ENCODE measurements at regions not wholly inside any gene's neighbourhood (a gene's known extent, or its start where the extent isn't known, plus 50 kb on each side); places are given as distances from the start of the nearest gene placed in this dataset.

- Histone ChIP-seq H3K9me3 (no peaks in the 10 kb centered on the region), H3K27me3 (no peaks in the 10 kb centered on the region), H3K4me3 (no peak overlapping the region), H3K4me1 (peaks cover 0 to 21% (median 17%) of the 10 kb centered on the region in 4 donors), H3K27ac (replicated peaks in 1 of 4) (no peak overlapping the region), H3K36me3 (no peaks in the 10 kb centered on the region)
- no peak for DNase-seq (ENCODE audit: extremely low spot score)
- WGBS = 79% methylated on average over 4 of the region's 4 CpGs
- TF ChIP-seq EP300 (IDR thresholded peaks at IDR 0.05) (no peak), POLR2A (IDR thresholded peaks at IDR 0.05; ENCODE audit: low read depth) (no peak), CTCF (IDR thresholded peaks at IDR 0.05) (no peak), POLR2AphosphoS5 (IDR thresholded peaks at IDR 0.05) (no peak)
- intact Hi-C loops (cut with DNase I) = no loop called here
These were observed 248.1 kb upstream of the MAP3K1 start for GRCh38 chr5:56567278-56567677.

DNA sequence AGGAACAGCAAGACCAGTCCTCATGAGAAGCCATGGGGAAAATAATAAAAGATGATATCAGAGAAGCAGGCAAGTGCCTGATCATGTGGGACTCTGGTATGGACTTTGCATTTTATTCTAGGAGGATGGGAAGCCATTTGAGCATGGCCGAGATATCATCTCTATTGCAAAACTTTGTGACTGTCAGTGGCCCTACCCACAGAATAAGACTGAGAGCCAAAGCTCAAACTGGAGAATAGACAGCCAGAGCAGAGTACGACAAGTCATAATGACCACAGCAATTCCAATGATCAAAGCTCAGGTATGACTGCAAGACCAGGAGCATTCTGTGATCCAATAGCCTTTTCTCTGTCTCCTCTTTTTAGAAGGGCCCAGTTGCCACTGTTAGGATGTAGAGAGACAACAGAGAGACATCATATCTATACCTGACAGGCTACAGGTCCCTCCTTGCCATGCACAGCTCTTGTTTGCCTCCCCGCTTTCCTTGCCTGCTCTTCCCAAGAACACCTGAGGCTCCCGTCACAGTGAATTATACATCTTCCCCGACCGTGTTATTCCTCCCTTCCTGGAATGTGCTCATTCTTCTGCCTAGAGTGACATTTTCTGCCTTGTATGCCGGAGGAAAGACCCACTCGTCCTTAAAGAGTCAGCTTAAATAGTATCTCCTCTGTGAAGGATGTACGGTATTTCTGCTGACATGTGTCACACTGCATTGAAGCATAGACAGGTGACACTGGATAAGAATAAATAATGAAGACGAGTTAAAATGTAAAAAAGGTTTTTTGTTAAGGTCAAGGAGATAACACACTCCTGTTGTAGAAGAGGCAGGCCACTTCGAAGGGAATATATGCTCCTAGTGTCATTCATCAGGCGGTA, 248.7 kb upstream of the MAP3K1 start:
- intact Hi-C loops (cut with DNase I) = no loop called here
- whole genome bisulfite sequencing = 90% methylated on average over 12 of the region's 12 CpGs
- Histone ChIP-seq H3K4me1 (peaks cover 0 to 21% (median 17%) of the 10 kb centered on the region in 4 donors), H3K4me3 (no peak overlapping the region), H3K36me3 (no peaks in the 10 kb centered on the region), H3K27ac (replicated peaks in 1 of 4) (no peak overlapping the region), H3K27me3 (no peaks in the 10 kb centered on the region), H3K9me3 (no peaks in the 10 kb centered on the region)
- DNase-seq (ENCODE audit: extremely low spot score) = no peak
- TF ChIP-seq POLR2AphosphoS5 (IDR thresholded peaks at IDR 0.05) = no peak
- TF ChIP-seq EP300 (IDR thresholded peaks at IDR 0.05) = no peak
- TF ChIP-seq CTCF (IDR thresholded peaks at IDR 0.05) = no peak

DNA sequence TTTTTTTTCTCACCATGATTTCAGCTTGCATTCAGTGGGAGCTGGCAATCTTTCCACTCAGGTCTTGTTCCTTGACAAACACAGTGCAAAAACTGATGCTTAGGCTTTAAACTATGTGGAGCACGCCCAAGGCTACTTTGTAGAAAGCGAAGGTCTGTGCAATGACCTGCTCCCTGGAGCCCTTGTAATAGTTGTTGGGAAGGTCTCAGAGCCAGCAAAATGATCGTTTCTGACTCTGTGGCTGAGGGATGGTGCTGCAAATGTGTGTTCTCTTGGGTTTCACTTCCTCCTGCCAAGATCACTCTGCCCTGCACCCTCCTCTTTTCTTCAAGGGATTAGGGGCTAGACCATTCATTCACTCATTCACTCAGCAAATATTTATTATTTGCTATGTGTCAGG, 249.7 kb upstream of the MAP3K1 start:
- Histone ChIP-seq H3K27me3 (no peaks in the 10 kb centered on the region), H3K9me3 (no peaks in the 10 kb centered on the region), H3K36me3 (no peaks in the 10 kb centered on the region), H3K4me3 (no peak overlapping the region), H3K27ac (replicated peaks in 1 of 4) (no peak overlapping the region), H3K4me1 (peaks cover 0 to 21% (median 17%) of the 10 kb centered on the region in 4 donors)
- DNase-seq (ENCODE audit: extremely low spot score) = no peak
- intact Hi-C loops (cut with DNase I) = no loop called here
- TF ChIP-seq POLR2A (IDR thresholded peaks at IDR 0.05; ENCODE audit: low read depth) = no peak
- no peak for TF ChIP-seq EP300 (IDR thresholded peaks at IDR 0.05)
- no peak for TF ChIP-seq POLR2AphosphoS5 (IDR thresholded peaks at IDR 0.05)
- TF ChIP-seq CTCF (IDR thresholded peaks at IDR 0.05) = no peak
- WGBS = 63% methylated on average over 3 of the region's 3 CpGs

DNA sequence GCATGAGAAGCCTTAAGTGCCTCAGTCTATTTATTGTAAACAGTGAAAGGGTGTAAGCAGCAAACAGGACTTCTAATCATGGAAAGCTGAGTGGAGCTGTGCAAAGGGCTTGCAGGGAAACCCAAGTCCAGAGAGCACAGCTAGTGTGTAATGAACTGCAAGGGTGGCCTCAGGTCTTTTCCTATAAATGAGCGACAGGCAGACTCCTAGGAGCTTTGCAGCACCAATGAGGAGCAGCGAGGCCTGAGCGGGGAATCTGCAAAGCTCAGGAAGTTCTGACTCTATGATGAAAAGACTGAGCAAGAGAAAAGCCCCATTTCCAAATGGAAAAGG, 250.1 kb upstream of the MAP3K1 start:
- Histone ChIP-seq H3K4me3 (no peak overlapping the region), H3K27me3 (no peaks in the 10 kb centered on the region), H3K27ac (replicated peaks in 1 of 4) (no peak overlapping the region), H3K9me3 (no peaks in the 10 kb centered on the region), H3K4me1 (peaks cover 0 to 19% (median 16%) of the 10 kb centered on the region in 4 donors), H3K36me3 (no peaks in the 10 kb centered on the region)
- intact Hi-C loops (cut with DNase I) = no loop called here
- 81% methylated on average over 3 of the region's 3 CpGs for WGBS
- TF ChIP-seq CTCF (IDR thresholded peaks at IDR 0.05) = no peak
- TF ChIP-seq POLR2AphosphoS5 (IDR thresholded peaks at IDR 0.05) = no peak
- TF ChIP-seq EP300 (IDR thresholded peaks at IDR 0.05) = no peak
- no peak for TF ChIP-seq POLR2A (IDR thresholded peaks at IDR 0.05; ENCODE audit: low read depth)
- no peak for DNase-seq (ENCODE audit: extremely low spot score)
